ENCODE measurements at regions not wholly inside any gene's neighbourhood (a gene's known extent, or its start where the extent isn't known, plus 50 kb on each side); places are given as distances from the start of the nearest gene placed in this dataset.

DNA sequence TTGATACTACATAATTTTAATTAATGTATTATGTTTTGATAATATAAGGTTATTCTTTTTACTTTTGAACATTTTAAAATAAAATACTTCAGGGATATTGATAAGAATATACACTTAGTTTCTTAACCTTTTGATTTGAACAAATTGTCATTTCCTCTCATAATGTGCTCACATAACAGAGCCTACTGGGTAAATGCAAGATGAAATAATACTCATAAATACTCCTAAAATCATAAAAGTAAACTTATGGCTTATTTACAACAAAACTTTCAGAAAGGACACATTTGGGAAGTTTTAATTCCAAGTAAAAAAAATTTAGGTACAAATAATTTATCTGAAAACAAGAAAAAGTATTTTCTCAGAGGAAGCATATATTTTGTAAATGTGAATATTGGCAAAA lies 101.6 kb upstream of the ABCB5 start:
- Histone ChIP-seq H3K27ac (no peak overlapping the region), H3K27me3 (no peaks in the 10 kb centered on the region), H3K4me1 (no peaks in the 10 kb centered on the region), H3K9me3 (no peaks in the 10 kb centered on the region), H3K4me3 (no peak overlapping the region), H3K36me3 (no peaks in the 10 kb centered on the region)
- intact Hi-C loops (cut with DNase I; ENCODE audit: low total_unique reads) = no loop called here
- TF ChIP-seq, protein P1, sequence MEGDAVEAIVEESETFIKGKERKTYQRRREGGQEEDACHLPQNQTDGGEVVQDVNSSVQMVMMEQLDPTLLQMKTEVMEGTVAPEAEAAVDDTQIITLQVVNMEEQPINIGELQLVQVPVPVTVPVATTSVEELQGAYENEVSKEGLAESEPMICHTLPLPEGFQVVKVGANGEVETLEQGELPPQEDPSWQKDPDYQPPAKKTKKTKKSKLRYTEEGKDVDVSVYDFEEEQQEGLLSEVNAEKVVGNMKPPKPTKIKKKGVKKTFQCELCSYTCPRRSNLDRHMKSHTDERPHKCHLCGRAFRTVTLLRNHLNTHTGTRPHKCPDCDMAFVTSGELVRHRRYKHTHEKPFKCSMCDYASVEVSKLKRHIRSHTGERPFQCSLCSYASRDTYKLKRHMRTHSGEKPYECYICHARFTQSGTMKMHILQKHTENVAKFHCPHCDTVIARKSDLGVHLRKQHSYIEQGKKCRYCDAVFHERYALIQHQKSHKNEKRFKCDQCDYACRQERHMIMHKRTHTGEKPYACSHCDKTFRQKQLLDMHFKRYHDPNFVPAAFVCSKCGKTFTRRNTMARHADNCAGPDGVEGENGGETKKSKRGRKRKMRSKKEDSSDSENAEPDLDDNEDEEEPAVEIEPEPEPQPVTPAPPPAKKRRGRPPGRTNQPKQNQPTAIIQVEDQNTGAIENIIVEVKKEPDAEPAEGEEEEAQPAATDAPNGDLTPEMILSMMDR (IDR thresholded peaks at IDR 0.05) = no peak
- TF ChIP-seq EP300 (IDR thresholded peaks at IDR 0.05; ENCODE audit: low read depth) = no peak
- TF ChIP-seq POLR2A (IDR thresholded peaks at IDR 0.05) = no peak
- TF ChIP-seq POLR2AphosphoS5 (IDR thresholded peaks at IDR 0.05) = no peak
- DNase-seq = no peak
- in situ Hi-C loops (cut with MboI; ENCODE audit: low pct_ligation_motif_present in 1 of 4, low pct_unique_long_range_greater_than_20kb in 1 of 4, low sequenced_read_pairs in 3 of 4) = no loop called here

- no peaks in the 10 kb centered on the region for H3K9me3 ChIP-seq
- no peaks in the 10 kb centered on the region for H3K27me3 ChIP-seq
- H3K36me3 ChIP-seq = no peaks in the 10 kb centered on the region
- no peaks in the 10 kb centered on the region for H3K4me1 ChIP-seq
- DNase-seq = no peak
- in situ Hi-C loops (cut with MboI; ENCODE audit: low pct_ligation_motif_present in 1 of 4, low pct_unique_long_range_greater_than_20kb in 1 of 4, low sequenced_read_pairs in 3 of 4) (no loop called here), intact Hi-C loops (cut with DNase I; ENCODE audit: low total_unique reads) (no loop called here)
- WGBS, 2 donors (ENCODE audit: low coverage in 1 of 2) = 32 to 44% methylated on average over 2 of the region's 2 CpGs
- no peak overlapping the region for H3K27ac ChIP-seq
- no peak overlapping the region for H3K4me3 ChIP-seq
- TF ChIP-seq EP300 (IDR thresholded peaks at IDR 0.05; ENCODE audit: low read depth) = no peak
- no peak for TF ChIP-seq POLR2A (IDR thresholded peaks at IDR 0.05)
- TF ChIP-seq POLR2AphosphoS5 (IDR thresholded peaks at IDR 0.05) = no peak
Measured at GRCh38 chr7:20514364-20514763, 101.1 kb upstream of the ABCB5 start.

GRCh38 chr7:20519645-20520044 lies 95.8 kb upstream of the ABCB5 start:
- in situ Hi-C loops (cut with MboI; ENCODE audit: low pct_ligation_motif_present in 1 of 4, low pct_unique_long_range_greater_than_20kb in 1 of 4, low sequenced_read_pairs in 3 of 4) = no loop called here
- Histone ChIP-seq H3K36me3 (no peaks in the 10 kb centered on the region), H3K9me3 (no peaks in the 10 kb centered on the region), H3K27me3 (no peaks in the 10 kb centered on the region), H3K4me1 (no peaks in the 10 kb centered on the region), H3K4me3 (no peak overlapping the region), H3K27ac (no peak overlapping the region)
- no peak for TF ChIP-seq POLR2A (IDR thresholded peaks at IDR 0.05)
- TF ChIP-seq POLR2AphosphoS5 (IDR thresholded peaks at IDR 0.05) = no peak
- TF ChIP-seq, protein P1 (IDR thresholded peaks at IDR 0.05) = no peak
- no peak for TF ChIP-seq EP300 (IDR thresholded peaks at IDR 0.05; ENCODE audit: low read depth)
- 47% methylated on average over 2 of the region's 2 CpGs; no CpG with 5 or more reads in 1 of the 2 donors for WGBS, 2 donors (ENCODE audit: low coverage in 1 of 2)
- intact Hi-C loops (cut with DNase I; ENCODE audit: low total_unique reads) = no loop called here
- no peak for DNase-seq

DNA sequence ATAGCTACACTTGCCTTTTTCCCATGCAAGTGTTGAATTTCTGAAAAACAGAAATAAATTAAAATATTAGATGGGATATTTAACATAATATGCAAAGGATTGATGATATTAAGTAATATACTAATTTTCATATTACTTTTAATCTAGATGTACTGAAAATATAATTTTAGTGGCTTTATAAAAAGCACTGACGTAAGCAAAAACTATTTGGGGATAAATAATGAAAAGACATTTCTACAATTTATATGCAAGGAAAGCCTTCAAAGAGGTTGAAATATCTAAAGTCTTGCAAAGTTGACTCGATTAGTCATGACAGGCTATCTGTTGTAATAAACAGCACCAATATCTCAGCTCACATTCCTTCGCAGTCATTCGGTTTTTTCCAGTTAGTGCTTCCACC lies 94.9 kb upstream of the ABCB5 start:
- Histone ChIP-seq H3K9me3 (no peaks in the 10 kb centered on the region), H3K4me3 (no peak overlapping the region), H3K36me3 (no peaks in the 10 kb centered on the region), H3K4me1 (no peaks in the 10 kb centered on the region), H3K27me3 (no peaks in the 10 kb centered on the region), H3K27ac (no peak overlapping the region)
- in situ Hi-C loops (cut with MboI; ENCODE audit: low pct_ligation_motif_present in 1 of 4, low pct_unique_long_range_greater_than_20kb in 1 of 4, low sequenced_read_pairs in 3 of 4) (no loop called here), intact Hi-C loops (cut with DNase I; ENCODE audit: low total_unique reads) (no loop called here)
- DNase-seq = no peak
- TF ChIP-seq POLR2AphosphoS5 (IDR thresholded peaks at IDR 0.05) (no peak), EP300 (IDR thresholded peaks at IDR 0.05; ENCODE audit: low read depth) (no peak)
- WGBS, 2 donors (ENCODE audit: low coverage in 1 of 2) = 90 to 92% methylated on average over 4 of the region's 4 CpGs

- no peak for DNase-seq
- in situ Hi-C loops (cut with MboI; ENCODE audit: low pct_ligation_motif_present in 1 of 4, low pct_unique_long_range_greater_than_20kb in 1 of 4, low sequenced_read_pairs in 3 of 4) (no loop called here), intact Hi-C loops (cut with DNase I; ENCODE audit: low total_unique reads) (no loop called here)
- no peak for TF ChIP-seq POLR2AphosphoS5 (IDR thresholded peaks at IDR 0.05)
- TF ChIP-seq POLR2A (IDR thresholded peaks at IDR 0.05) = no peak
- TF ChIP-seq, protein P1 (IDR thresholded peaks at IDR 0.05) = no peak
- no peak for TF ChIP-seq EP300 (IDR thresholded peaks at IDR 0.05; ENCODE audit: low read depth)
- no peaks in the 10 kb centered on the region for H3K36me3 ChIP-seq
- H3K27me3 ChIP-seq = no peaks in the 10 kb centered on the region
- WGBS, 2 donors (ENCODE audit: low coverage in 1 of 2) = 43 to 83% methylated on average over 1 of the region's 1 CpG
- H3K4me3 ChIP-seq = no peak overlapping the region
- H3K27ac ChIP-seq = no peak overlapping the region
- no peaks in the 10 kb centered on the region for H3K9me3 ChIP-seq
- H3K4me1 ChIP-seq = no peaks in the 10 kb centered on the region
Measured at GRCh38 chr7:20521243-20521642, 94.2 kb upstream of the ABCB5 start.
